H9 (cell line): ENCODE measurements at regions not wholly inside any gene's neighbourhood (a gene's known extent, or its start where the extent isn't known, plus 50 kb on each side); places are given as distances from the start of the nearest gene placed in this dataset.

ENCODE experiments used
- DNase-seq: peaks from one replicate; pipeline ENCODE4 v3.0.0-alpha.2; 2017
- H2AFZ ChIP-seq: one replicate; pipeline ENCODE4 v1.6.1; 2013; ENCODE audit warnings: mild to moderate bottlenecking, low read length, control low read depth, moderate library complexity
- H2AK5ac ChIP-seq: 2 replicates; pipeline ENCODE4 v1.6.1; 2013; ENCODE audit warnings: low read length, control low read depth, mixed read lengths; ENCODE audit not compliant: insufficient read length
- H2BK120ac ChIP-seq: one replicate; pipeline ENCODE4 v1.6.1; 2013; ENCODE audit warnings: low read depth, mild to moderate bottlenecking, low read length, control low read depth, inconsistent platforms; ENCODE audit not compliant: poor library complexity, severe bottlenecking
- H2BK12ac ChIP-seq: 2 replicates; pipeline ENCODE4 v1.6.1; 2013; ENCODE audit warnings: low read length, control low read depth, mixed read lengths, low read depth; ENCODE audit not compliant: insufficient read length
- H2BK15ac ChIP-seq: 2 replicates; pipeline ENCODE4 v1.6.1; 2013; ENCODE audit warnings: low read depth, low read length, control low read depth
- H2BK20ac ChIP-seq: one replicate; pipeline ENCODE4 v1.6.1; 2013; ENCODE audit warnings: low read depth, mild to moderate bottlenecking, low read length, control low read depth, inconsistent platforms; ENCODE audit not compliant: poor library complexity, severe bottlenecking
- H2BK5ac ChIP-seq: 2 replicates; pipeline ENCODE4 v1.6.1; 2013; ENCODE audit warnings: low read length, control low read depth, mixed read lengths; ENCODE audit not compliant: insufficient read length
- H3K14ac ChIP-seq: 2 replicates; pipeline ENCODE4 v1.6.1; 2013; ENCODE audit warnings: low read length, control low read depth; ENCODE audit not compliant: insufficient read depth
- H3K18ac ChIP-seq: 2 replicates; pipeline ENCODE4 v1.6.1; 2013; ENCODE audit warnings: low read depth, mild to moderate bottlenecking, mixed read lengths, low read length, control low read depth; ENCODE audit not compliant: insufficient read length
- H3K23ac ChIP-seq: 2 replicates; pipeline ENCODE4 v1.6.1; 2013; ENCODE audit warnings: low read length, control low read depth, mixed read lengths, low read depth; ENCODE audit not compliant: insufficient read length
- H3K23me2 ChIP-seq: 2 replicates; pipeline ENCODE4 v1.6.1; 2013; ENCODE audit warnings: low read depth, mild to moderate bottlenecking, mixed read lengths, low read length, control low read depth; ENCODE audit not compliant: insufficient read length, poor library complexity, severe bottlenecking
- H3K27ac ChIP-seq: 2 replicates; pipeline ENCODE4 v1.5.1; 2013; ENCODE audit warnings: low read length, control low read depth, mixed read lengths, low read depth; ENCODE audit not compliant: insufficient read length
- H3K27me3 ChIP-seq: 2 replicates; pipeline ENCODE4 v1.6.1; 2013; ENCODE audit warnings: low read length, control low read depth, inconsistent platforms; ENCODE audit not compliant: insufficient read depth
- H3K4ac ChIP-seq: 2 replicates; pipeline ENCODE4 v1.6.1; 2013; ENCODE audit warnings: low read depth, mild to moderate bottlenecking, control low read depth, inconsistent platforms, low read length, moderate library complexity
- H3K4me1 ChIP-seq: 2 replicates; pipeline ENCODE4 v1.6.1; 2013; ENCODE audit warnings: low read length, control low read depth, inconsistent platforms; ENCODE audit not compliant: insufficient read depth
- H3K4me2 ChIP-seq: 2 replicates; pipeline ENCODE4 v1.6.1; 2013; ENCODE audit warnings: low read length, control low read depth, mixed read lengths; ENCODE audit not compliant: insufficient read length, insufficient read depth
- H3K56ac ChIP-seq: 2 replicates; pipeline ENCODE4 v1.6.1; 2013; ENCODE audit warnings: low read depth, mild to moderate bottlenecking, mixed read lengths, low read length, control low read depth; ENCODE audit not compliant: insufficient read length
- H3K79me1 ChIP-seq: 2 replicates; pipeline ENCODE4 v1.6.1; 2013; ENCODE audit warnings: low read depth, mild to moderate bottlenecking, moderate library complexity, low read length, control low read depth, inconsistent platforms; ENCODE audit not compliant: insufficient read depth, poor library complexity, severe bottlenecking
- H3K79me2 ChIP-seq: 2 replicates; pipeline ENCODE4 v1.6.1; 2013; ENCODE audit warnings: low read length, control low read depth, inconsistent platforms; ENCODE audit not compliant: insufficient read depth
- H3K9ac ChIP-seq: 2 replicates; pipeline ENCODE4 v1.6.1; 2013; ENCODE audit warnings: low read length, control low read depth, mixed read lengths; ENCODE audit not compliant: insufficient read length; ENCODE audit errors: extremely low read depth
- H3K9me3 ChIP-seq: one replicate; pipeline ENCODE4 v1.6.1; 2013; ENCODE audit warnings: low read depth, low read length, inconsistent platforms; ENCODE audit not compliant: control insufficient read depth
- H3T11ph ChIP-seq: one replicate; pipeline ENCODE4 v1.6.1; 2013; ENCODE audit warnings: mild to moderate bottlenecking, low read length, control low read depth, inconsistent platforms
- H4K20me1 ChIP-seq: one replicate; pipeline ENCODE4 v1.6.1; 2013; ENCODE audit not compliant: control insufficient read depth, insufficient read length, insufficient read depth
- H4K5ac ChIP-seq: 2 replicates; pipeline ENCODE4 v1.6.1; 2013; ENCODE audit warnings: low read depth, mild to moderate bottlenecking, mixed read lengths, low read length, control low read depth; ENCODE audit not compliant: insufficient read length
- H4K8ac ChIP-seq: replicated peaks from 2 replicates; pipeline ENCODE4 v1.6.1; 2013; ENCODE audit warnings: low read length, control low read depth, mixed read lengths, low read depth; ENCODE audit not compliant: insufficient read length
- H4K91ac ChIP-seq: 2 replicates; pipeline ENCODE4 v1.6.1; 2013; ENCODE audit warnings: low read depth, mild to moderate bottlenecking, moderate library complexity, mixed read lengths, low read length, control low read depth; ENCODE audit not compliant: insufficient read length
- H3K27ac Mint-ChIP-seq, 3 experiments: 2 replicates in 2 of 3; 3 replicates in 1 of 3; pipeline ENCODE4 v1.8.0; 2020 to 2021; ENCODE audit warnings: mixed read lengths in 3 of 3, mild to moderate bottlenecking in 1 of 3, moderate library complexity in 1 of 3
- H3K27me3 Mint-ChIP-seq: 2 replicates; pipeline ENCODE4 v1.8.0; 2021; ENCODE audit warnings: low read depth, mild to moderate bottlenecking, moderate library complexity, mixed read lengths
- H3K36me3 Mint-ChIP-seq, 3 experiments: 2 replicates in 2 of 3; 3 replicates in 1 of 3; pipeline ENCODE4 v1.8.0; 2020 to 2021; ENCODE audit warnings: low read depth in 3 of 3, mixed read lengths in 3 of 3; ENCODE audit not compliant: insufficient read depth in 1 of 3
- H3K4me1 Mint-ChIP-seq, 2 experiments: 2 replicates each; pipeline ENCODE4 v1.8.0; 2020; ENCODE audit warnings: mixed read lengths in 2 of 2
- H3K4me3 Mint-ChIP-seq, 2 experiments: 2 replicates in 1 of 2; 3 replicates in 1 of 2; pipeline ENCODE4 v1.8.0; 2020 to 2021; ENCODE audit warnings: mild to moderate bottlenecking in 2 of 2, mixed read lengths in 2 of 2, moderate library complexity in 1 of 2
- H3K9me3 Mint-ChIP-seq, 2 experiments: 2 replicates in 1 of 2; 3 replicates in 1 of 2; pipeline ENCODE4 v1.8.0; 2020; ENCODE audit warnings: mild to moderate bottlenecking in 2 of 2, mixed read lengths in 2 of 2, moderate library complexity in 1 of 2
- CTCF ChIP-seq: fragments of 200-600 bp; sonication (generic); conservative IDR thresholded peaks from 3 replicates; pipeline ENCODE4 v1.8.0; 2021; ENCODE audit warnings: antibody characterized with exemption, mild to moderate bottlenecking
- WGBS: extraction: QIAGEN DNeasy Blood & Tissue Kit; methylation state at CpG from one replicate; pipeline ENCODE4 v1.1.7; 2013; ENCODE audit warnings: missing lambda C conversion rate, low lambda C conversion rate, mixed read lengths; ENCODE audit not compliant: insufficient read length; ENCODE audit errors: extremely low coverage; 5-methylcytosine and 5-hydroxymethylcytosine counted together

GRCh38 chr6:4359108-4359730, 223.8 kb upstream of the ECI2 start:
- Histone ChIP-seq H3K14ac (no peak overlapping the region; the same call in 1 of the 2 replicates), H3K18ac (no peak overlapping the region), H3K4ac (no peak overlapping the region), H3K79me2 (no peaks in the 10 kb centered on the region), H3K23me2 (no peaks in the 10 kb centered on the region), H2BK20ac (no peak overlapping the region), H3K79me1 (no peaks in the 10 kb centered on the region), H3T11ph (no peak overlapping the region), H3K23ac (no peak overlapping the region), H4K91ac (no peak overlapping the region), H3K9ac (no peak overlapping the region), H4K5ac (no peak overlapping the region), H4K8ac (no peak overlapping the region), H3K27ac (no peak overlapping the region), H2BK12ac (no peak overlapping the region), H2BK120ac (no peak overlapping the region), H4K20me1 (no peaks in the 10 kb centered on the region), H2AFZ (no peak overlapping the region), H3K27me3 (no peaks in the 10 kb centered on the region; the same call in 1 of the 2 replicates), H2BK15ac (no peak overlapping the region), H3K4me2 (no peak overlapping the region), H3K56ac (no peak overlapping the region), H3K4me1 (peaks cover 8% of the 10 kb centered on the region; the same call in 1 of the 2 replicates), H2AK5ac (no peak overlapping the region), H3K9me3 (no peaks in the 10 kb centered on the region), H2BK5ac (no peak overlapping the region)
- Mint-ChIP-seq H3K4me1 (peaks cover 24 to 31% of the 10 kb centered on the region in 2 experiments), H3K36me3 (peaks cover 0 to 2% (median 0%) of the 10 kb centered on the region in 3 experiments; a peak in 2 of 7 replicates), H3K27ac (peak overlapping the region in 2 of 3 experiments; percentile 50 to 91; a peak in 3 of 7 replicates), H3K27me3 (peaks cover 4% of the 10 kb centered on the region; the same call in 1 of the 2 replicates), H3K9me3 (peaks cover 3 to 7% of the 10 kb centered on the region in 2 experiments; a peak in 2 of 5 replicates), H3K4me3 (no peak overlapping the region)
- DNase-seq = no peak
- no CpG with 5 or more reads among the region's 7 CpGs for WGBS
- TF ChIP-seq CTCF = no peak
